Panc1 (cell line): ENCODE measurements at regions not wholly inside any gene's neighbourhood (a gene's known extent, or its start where the extent isn't known, plus 50 kb on each side); places are given as distances from the start of the nearest gene placed in this dataset.

Experiments used
- CTCF ChIP-seq: fragments of 450-650 bp; IDR thresholded peaks from 2 replicates; pipeline ENCODE4 v1.5.1; 2017; ENCODE audit warnings: mild to moderate bottlenecking
- POLR2AphosphoS5 ChIP-seq: IDR thresholded peaks from 2 replicates; pipeline ENCODE4 v1.6.1; 2012; ENCODE audit warnings: mild to moderate bottlenecking, low read depth, low read length, moderate library complexity
- REST ChIP-seq, 2 experiments: IDR thresholded peaks; 2 replicates each; pipeline ENCODE4 v1.6.1; 2011 to 2012; ENCODE audit warnings: low read depth in 2 of 2, control low read depth in 1 of 2, low read length in 1 of 2, mild to moderate bottlenecking in 1 of 2, moderate library complexity in 1 of 2; ENCODE audit not compliant: insufficient read depth in 1 of 2
- SIN3A ChIP-seq: IDR thresholded peaks from 2 replicates; pipeline ENCODE4 v1.6.1; 2012; ENCODE audit warnings: low read depth, mild to moderate bottlenecking, low read length, moderate library complexity, borderline replicate concordance; ENCODE audit not compliant: insufficient read depth
- TCF7L2 ChIP-seq: IDR thresholded peaks from 2 replicates; pipeline ENCODE4 v1.6.1; 2011; ENCODE audit warnings: mild to moderate bottlenecking, low read depth, low read length, inconsistent platforms

GRCh38 chr1:56212143-56212542, 367.2 kb downstream of the PLPP3 start:
- TF ChIP-seq REST (IDR thresholded peaks at IDR 0.05; ENCODE audit: insufficient read depth in 1 of 2, low read depth in 2 of 2, low read length in 1 of 2) (no peak), CTCF (no peak), POLR2AphosphoS5 (no peak), SIN3A (no peak), TCF7L2 (no peak)
